Psoas muscle (tissue), 7 donors: ENCODE measurements at regions not wholly inside any gene's neighbourhood (a gene's known extent, or its start where the extent isn't known, plus 50 kb on each side); places are given as distances from the start of the nearest gene placed in this dataset.

ENCODE experiments used
- ATAC-seq, 4 donors: fragments of 200-7000 bp; cut with Tn5 transposase; one replicate each; pipeline ENCODE4 v1.9.1; 2020; ENCODE audit warnings: moderate library complexity in 3 of 4, mild to moderate bottlenecking in 2 of 4
- DNase-seq, 2 donors: peaks; one replicate each; pipeline ENCODE4 v3.0.0-alpha.2; 2020
- H3K27ac ChIP-seq: fragments of 200-600 bp; one replicate; pipeline ENCODE4 v1.8.0; 2022
- H3K27me3 ChIP-seq, 3 donors: fragments of 200-600 bp in 1 of 3; one replicate each; pipeline versions ENCODE4 v1.6.1 to v1.8.0; 2013 to 2022; ENCODE audit warnings: low read length in 2 of 3, mild to moderate bottlenecking in 2 of 3, moderate library complexity in 1 of 3; ENCODE audit not compliant: insufficient read depth in 3 of 3
- H3K36me3 ChIP-seq, 2 donors: fragments of 200-600 bp in 1 of 2; one replicate each; pipeline versions ENCODE4 v1.6.1 to v1.8.0; 2013 to 2022; ENCODE audit warnings: low read depth in 1 of 2, mild to moderate bottlenecking in 1 of 2, moderate library complexity in 1 of 2; ENCODE audit not compliant: insufficient read depth in 1 of 2
- H3K4me1 ChIP-seq: fragments of 200-600 bp; one replicate; pipeline ENCODE4 v1.8.0; 2022
- H3K4me3 ChIP-seq: fragments of 200-600 bp; one replicate; pipeline ENCODE4 v1.8.0; 2022; ENCODE audit warnings: mild to moderate bottlenecking
- H3K9me3 ChIP-seq: fragments of 200-600 bp; one replicate; pipeline ENCODE4 v1.8.0; 2022
- WGBS, 3 donors: extraction: QIAGEN DNeasy Blood & Tissue Kit; methylation state at CpG; one replicate each; pipeline versions ENCODE4 v1.1.6 to v1.1.7; 2013; 5-methylcytosine and 5-hydroxymethylcytosine counted together
- intact Hi-C, 2 donors: fragments of 100-400 bp; cut with DNase I; formaldehyde crosslinking; loops; one replicate each; pipeline versions ENCODE4 v1.11.0 to v1.14.2; 2022
- TF ChIP-seq, protein P1 (sequence below): fragments of 200-600 bp; IDR thresholded peaks from one replicate; pipeline ENCODE4 v1.8.0; 2022; ENCODE audit warnings: antibody characterized with exemption
- donor health status: healthy with polysubstance abuse.
- donor health status: DM: no; HTN: no; CAD: no; lungs with moderate emphysema.
- donor health status: Bipolar disorder and iron deficiency.
- donor health status: healthy.
- donor health status: DM: yes; HTN: yes; CAD: no.
- donor health status: DM: no; HTN: no; CAD: no.
- donor health status: DM: yes; HTN: yes; CAD: no.

DNA sequence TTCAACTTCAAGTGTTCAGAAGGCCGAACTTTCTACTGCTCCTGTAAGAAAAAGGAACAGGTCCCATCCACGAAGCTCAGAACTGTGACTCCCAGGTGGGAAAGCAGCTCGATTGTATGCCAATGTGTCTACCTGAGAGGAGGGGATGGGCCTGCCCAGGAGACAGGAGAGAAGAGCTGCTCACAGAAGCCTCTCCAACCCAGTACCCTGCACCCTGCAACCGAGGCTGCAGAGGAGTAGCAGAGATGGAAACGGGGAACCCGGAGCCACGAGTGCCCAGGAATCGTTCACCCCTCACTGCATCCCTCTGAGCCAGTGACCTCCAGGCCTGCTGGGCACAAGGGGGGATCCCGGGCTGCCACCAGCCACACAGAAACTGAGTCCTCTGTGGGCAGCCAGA lies 86.5 kb upstream of the PRR23E start:
- WGBS, 3 donors = 84 to 91% (median 86%) methylated on average over 9 of the region's 9 CpGs
- TF ChIP-seq, protein P1, sequence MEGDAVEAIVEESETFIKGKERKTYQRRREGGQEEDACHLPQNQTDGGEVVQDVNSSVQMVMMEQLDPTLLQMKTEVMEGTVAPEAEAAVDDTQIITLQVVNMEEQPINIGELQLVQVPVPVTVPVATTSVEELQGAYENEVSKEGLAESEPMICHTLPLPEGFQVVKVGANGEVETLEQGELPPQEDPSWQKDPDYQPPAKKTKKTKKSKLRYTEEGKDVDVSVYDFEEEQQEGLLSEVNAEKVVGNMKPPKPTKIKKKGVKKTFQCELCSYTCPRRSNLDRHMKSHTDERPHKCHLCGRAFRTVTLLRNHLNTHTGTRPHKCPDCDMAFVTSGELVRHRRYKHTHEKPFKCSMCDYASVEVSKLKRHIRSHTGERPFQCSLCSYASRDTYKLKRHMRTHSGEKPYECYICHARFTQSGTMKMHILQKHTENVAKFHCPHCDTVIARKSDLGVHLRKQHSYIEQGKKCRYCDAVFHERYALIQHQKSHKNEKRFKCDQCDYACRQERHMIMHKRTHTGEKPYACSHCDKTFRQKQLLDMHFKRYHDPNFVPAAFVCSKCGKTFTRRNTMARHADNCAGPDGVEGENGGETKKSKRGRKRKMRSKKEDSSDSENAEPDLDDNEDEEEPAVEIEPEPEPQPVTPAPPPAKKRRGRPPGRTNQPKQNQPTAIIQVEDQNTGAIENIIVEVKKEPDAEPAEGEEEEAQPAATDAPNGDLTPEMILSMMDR = no peak
- Histone ChIP-seq H3K36me3 (no peaks in the 10 kb centered on the region), H3K27me3 (no peaks in the 10 kb centered on the region), H3K4me1 (no peaks in the 10 kb centered on the region), H3K27ac (no peak overlapping the region), H3K4me3 (no peak overlapping the region), H3K9me3 (no peaks in the 10 kb centered on the region)
- intact Hi-C loops = no loop called here
- no peak for ATAC-seq
- DNase-seq = no peak

DNA sequence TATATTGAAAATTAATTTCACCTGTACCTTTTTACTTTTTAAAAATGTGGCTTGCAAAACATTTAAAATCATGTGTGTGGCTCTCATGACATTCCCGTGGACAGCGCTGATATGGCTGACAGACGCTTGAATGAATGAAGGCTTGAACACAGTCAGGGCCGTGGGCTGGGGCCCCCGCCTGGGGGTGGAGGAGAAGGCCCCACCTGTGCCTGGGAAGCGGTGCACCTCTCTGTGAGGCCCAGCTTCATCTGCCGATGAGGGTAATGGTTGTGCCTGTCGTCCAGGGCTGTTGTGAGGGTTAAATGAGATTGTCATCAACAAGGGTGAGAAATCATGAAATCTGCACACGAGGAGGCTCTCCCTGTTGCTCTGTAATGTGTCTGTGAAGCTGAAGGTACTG lies 85.9 kb upstream of the PRR23E start:
- TF ChIP-seq, protein P1 = no peak
- Histone ChIP-seq H3K27ac (no peak overlapping the region), H3K4me1 (no peaks in the 10 kb centered on the region), H3K4me3 (no peak overlapping the region), H3K36me3 (no peaks in the 10 kb centered on the region), H3K9me3 (no peaks in the 10 kb centered on the region), H3K27me3 (no peaks in the 10 kb centered on the region)
- DNase-seq (no peak), ATAC-seq (no peak)
- intact Hi-C loops = no loop called here
- 82 to 84% (median 82%) methylated on average over 9 of the region's 9 CpGs for WGBS, 3 donors

DNA sequence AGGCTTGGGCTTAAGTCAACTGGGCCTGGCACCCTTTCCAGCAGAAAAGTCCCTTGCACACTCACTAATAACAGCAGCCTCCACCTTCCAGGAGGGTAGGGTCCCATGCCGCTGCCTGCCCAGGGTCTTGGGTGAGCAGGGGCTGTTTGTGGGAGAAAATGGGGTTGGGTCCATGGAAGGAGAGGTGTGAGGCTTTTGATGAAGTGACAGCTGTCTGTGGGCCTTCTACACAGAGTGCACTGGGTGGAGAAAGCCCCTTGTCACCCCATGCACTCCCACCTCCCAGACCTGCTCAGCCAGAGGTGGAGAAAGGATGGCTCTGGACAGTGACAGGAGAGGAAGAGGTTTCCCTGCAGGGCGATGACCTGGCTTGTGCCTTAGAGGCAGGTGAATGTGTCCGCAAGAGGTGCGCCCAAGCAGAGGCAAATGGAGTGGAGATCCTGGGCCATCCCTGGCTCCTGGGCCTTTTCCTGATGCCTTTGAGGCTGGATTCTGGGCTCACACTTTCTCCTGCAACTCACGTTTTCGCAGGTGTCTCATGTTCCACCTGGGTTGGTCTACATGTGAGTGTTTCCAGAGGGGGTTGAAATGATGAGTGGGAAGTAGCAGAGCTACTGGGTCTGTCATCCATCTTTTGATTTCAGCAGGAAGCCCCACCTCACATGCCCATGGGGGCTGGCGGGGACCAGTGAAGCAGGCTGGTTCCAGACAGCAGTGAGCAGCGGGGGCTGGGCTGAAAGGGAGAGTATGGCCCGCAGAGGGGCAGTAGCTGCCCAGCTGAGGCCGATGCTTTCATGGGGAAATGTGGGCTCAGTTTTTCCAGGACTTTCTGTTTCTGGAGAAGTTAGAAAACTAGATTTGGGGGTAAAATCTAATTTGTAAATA lies 85.2 kb upstream of the PRR23E start:
- TF ChIP-seq, protein P1 = no peak
- intact Hi-C loops = no loop called here
- 89 to 91% (median 91%) methylated on average over 10 of the region's 10 CpGs for WGBS, 3 donors
- no peak for ATAC-seq
- no peaks in the 10 kb centered on the region for H3K4me1 ChIP-seq
- H3K4me3 ChIP-seq = no peak overlapping the region
- no peak for DNase-seq
- H3K27ac ChIP-seq = no peak overlapping the region
- no peaks in the 10 kb centered on the region for H3K27me3 ChIP-seq
- H3K36me3 ChIP-seq = no peaks in the 10 kb centered on the region
- H3K9me3 ChIP-seq = peaks cover 6% of the 10 kb centered on the region

DNA sequence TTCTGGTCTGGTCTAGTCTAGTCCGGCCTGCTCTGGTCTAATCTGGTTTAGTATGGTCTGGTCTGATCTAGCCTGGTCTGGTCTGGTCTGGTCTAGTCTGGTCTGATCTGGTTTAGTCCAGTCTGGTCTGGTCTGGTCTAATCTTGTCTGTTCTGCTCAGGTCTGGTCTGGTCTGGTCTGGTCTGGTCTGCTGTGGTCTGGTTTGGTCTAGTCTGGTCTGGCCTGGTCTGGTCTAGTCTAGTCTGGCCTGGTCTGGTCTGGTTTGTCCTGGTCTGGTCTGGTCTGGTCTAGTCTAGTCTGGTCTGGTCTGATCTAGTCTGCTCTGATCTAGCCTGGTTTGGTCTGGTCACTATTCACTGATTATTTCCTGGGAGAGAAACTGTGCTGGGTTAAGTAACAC lies 84.1 kb upstream of the PRR23E start:
- no peak for ATAC-seq
- no peak overlapping the region for H3K4me3 ChIP-seq

More for the DNA sequence above, 84.1 kb upstream of the PRR23E start:
- peaks cover 11% of the 10 kb centered on the region for H3K9me3 ChIP-seq
- 98 to 100% (median 100%) methylated on average over 1 of the region's 1 CpG for WGBS, 3 donors
- DNase-seq = no peak
- H3K27me3 ChIP-seq = no peaks in the 10 kb centered on the region
- intact Hi-C loops = no loop called here
- TF ChIP-seq, protein P1 = no peak
- H3K36me3 ChIP-seq = no peaks in the 10 kb centered on the region
- H3K4me1 ChIP-seq = no peaks in the 10 kb centered on the region
- no peak overlapping the region for H3K27ac ChIP-seq
